ENCODE measurements at regions not wholly inside any gene's neighbourhood (a gene's known extent, or its start where the extent isn't known, plus 50 kb on each side); places are given as distances from the start of the nearest gene placed in this dataset.
"Not testable (repeated sequence)": the region's sequence is repeated elsewhere in the genome, so short reads cannot be mapped to it uniquely, and the experiment has no call there.

DNA sequence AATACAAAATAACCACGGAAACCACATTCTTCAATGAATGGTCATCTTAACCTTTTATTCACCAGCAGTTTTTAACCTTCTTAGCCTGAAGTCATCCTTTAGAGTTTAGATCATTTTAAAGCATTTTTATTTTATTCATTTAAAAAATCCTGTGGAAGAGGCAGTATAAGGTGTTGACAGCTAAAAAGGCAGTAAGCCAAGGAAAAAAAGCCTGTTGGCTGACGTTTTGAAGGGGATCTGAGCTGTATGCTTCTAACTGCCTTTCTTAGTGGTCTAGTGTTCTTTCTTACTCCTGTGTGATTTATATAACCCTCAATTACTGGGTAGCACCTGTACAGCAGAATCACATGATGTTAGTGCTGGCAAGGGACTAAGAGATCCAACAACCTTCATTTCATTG is 438.3 kb upstream of the SEL1L start:
- no peak for DNase-seq

- no peak for DNase-seq
Observed at GRCh38 chr14:81972601-81973000, 438.9 kb upstream of the SEL1L start.

DNA sequence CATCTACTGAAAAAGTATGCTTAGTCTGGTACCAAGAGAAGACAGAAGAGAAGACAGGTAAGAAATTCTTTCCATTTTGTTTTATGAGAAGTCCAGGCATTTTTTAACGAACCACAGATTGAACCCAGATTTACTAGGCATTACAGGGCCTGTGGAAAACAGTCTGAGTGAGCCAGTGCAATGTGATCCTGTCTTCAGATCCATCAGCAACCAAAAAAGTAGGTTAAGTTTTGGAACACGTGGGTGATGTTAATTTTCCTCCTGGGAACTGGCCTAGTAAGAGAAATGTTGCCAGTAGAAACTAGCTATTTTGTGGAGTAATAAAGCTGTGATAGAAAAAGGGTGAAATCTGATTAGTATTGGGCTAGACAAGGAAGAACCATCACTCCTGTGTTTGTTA is 440.9 kb upstream of the SEL1L start:
- no peak for DNase-seq

GRCh38 chr14:81980601-81981306 is 447.1 kb upstream of the SEL1L start:
- DNase-seq = no peak

- DNase-seq = no peak
Observed at GRCh38 chr14:81981307-81981675, 447.6 kb upstream of the SEL1L start.

- no peak for DNase-seq
Observed at GRCh38 chr14:81982046-81982445, 448.4 kb upstream of the SEL1L start.

DNA sequence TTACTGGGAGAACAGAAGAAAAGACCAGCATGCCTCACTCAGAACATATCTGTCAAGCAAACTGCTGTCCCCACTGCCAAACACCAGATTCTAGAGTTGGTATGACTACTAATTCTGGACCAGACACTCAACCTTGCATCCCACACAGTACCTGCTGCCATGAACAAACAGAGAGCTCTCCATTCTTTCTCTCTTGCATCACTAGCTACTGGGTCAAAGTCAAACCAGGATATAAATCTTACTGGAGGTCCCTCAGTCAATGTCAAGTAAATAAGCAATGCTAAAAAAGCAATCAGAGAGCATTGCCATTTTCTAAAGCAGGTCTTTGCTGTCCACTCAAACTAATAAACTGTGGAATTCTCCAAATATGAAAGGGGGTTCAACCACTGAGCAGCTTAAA is 452.4 kb upstream of the SEL1L start:
- DNase-seq = no peak

DNA sequence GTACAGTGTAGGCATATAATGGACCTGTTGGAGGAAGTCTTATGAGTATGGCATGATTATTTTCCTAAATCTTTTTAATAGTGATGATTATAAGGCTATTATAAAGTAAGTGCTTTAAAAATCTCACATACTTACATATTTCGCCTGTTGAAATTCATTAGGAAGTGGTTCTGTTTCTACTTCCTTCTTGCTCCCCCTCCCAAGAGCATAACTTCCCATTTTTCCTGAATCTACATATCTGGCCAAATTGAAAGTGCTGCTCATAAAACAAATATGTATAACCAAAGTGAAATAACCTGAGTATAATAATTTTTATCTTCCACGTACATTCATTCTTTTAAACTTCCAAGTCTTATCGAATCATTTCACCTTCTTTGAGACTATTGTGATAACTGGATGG is 455.6 kb upstream of the SEL1L start:
- no peak for DNase-seq

DNA sequence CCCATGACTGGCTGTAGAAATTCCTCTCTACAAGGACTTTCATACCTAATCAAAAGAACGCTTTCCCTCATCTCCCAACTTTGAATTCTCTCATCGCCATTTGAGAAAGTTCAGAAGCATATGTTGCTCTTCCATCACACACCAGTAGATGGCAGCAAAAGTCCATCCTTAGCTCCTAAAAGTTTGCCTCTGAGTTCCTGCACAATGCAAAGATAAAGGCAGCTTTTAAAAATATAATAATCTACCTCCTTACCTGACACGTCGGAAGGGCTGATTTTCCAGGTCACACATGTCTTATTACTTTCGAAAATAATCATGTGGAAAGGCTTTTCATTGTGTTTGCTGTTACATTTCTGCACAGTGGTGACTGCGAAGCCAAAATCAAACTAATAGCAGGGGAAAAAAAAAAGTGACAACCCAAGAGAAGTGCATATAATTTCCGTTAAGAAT is 456.7 kb upstream of the SEL1L start:
- peak; percentile 4 for DNase-seq

DNA sequence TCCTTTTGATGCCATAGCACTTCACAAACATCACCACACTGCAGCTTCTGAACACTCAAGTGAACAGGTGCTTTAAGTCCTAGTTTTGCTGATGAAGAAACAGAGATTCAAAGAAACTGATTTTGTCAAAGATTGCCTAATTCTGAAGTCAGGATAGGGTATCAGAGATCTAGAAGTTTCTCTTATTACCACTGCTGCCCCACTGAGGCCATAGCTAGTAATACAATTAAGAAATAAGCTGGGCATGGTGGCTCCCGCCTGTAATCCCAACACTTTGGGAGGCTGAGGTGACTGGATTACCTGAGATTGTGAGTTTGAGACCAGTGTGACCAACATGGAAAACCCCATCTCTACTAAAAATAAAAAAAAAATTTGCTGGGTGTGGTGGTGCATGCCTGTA is 458.3 kb upstream of the SEL1L start:
- no peak for DNase-seq

DNA sequence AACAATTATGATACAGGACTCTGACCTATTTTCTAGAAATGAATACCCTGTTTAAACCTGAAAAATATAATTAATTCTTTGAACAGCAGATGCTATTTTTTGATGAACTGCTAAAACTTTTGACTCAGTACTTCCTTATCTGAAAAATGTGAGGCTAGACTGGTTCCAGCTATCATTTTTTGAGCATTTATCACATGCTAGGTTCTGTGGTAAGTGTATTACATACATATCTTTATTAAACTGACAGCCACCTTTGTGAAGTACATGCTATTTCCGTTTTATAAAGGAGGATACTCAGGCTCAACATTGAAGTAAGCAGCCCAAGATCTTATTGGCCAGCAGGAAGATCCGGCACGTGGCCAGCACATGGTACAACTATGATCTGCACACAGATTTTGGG is 459.8 kb upstream of the SEL1L start:
- no peak for DNase-seq

- no peak for DNase-seq
Observed at GRCh38 chr14:82003426-82003825, 469.8 kb upstream of the SEL1L start.

- no peak for DNase-seq
Observed at GRCh38 chr14:82009076-82009475, 475.4 kb upstream of the SEL1L start.

GRCh38 chr14:82009993-82010392 is 476.3 kb upstream of the SEL1L start:
- no peak for DNase-seq

DNA sequence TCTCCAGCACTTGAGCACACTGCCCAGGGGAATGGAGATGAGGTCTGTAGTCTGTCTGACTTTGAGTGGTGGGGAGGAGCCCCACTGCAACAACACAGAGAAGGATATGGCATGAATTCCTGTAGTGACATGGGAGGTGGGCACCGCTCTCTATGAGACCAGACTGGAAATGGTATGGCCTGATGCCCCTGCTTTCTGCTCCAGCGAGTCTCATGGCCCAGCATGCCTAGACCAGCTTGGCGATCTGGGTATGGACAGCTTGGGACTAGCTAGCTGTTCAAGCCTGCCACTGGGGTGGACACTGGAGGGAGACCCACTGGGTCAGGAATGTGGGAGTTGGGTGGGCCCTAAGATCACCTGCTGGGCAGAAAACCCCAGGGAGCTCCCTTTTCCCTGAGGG is 477.8 kb upstream of the SEL1L start:
- no peak for DNase-seq

DNA sequence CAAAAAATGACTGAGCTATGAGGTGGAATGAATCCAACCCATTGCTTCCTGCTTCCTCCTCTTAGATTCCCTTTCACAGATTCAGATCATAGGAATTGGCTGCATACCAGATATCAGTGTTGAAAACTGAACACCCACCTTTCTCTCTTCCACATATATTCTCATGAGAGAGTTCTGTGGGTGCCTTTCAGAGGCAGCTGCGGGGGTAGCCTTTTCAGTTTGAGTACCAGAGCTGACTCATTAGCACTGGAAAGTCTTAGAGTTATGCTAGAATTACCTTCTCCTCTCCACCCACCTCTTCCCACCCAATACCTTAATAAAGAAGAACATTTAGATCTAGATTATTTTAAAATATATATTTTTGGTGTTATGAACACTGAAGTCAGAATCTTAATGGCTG is 495.4 kb upstream of the SEL1L start:
- no peak for DNase-seq

DNA sequence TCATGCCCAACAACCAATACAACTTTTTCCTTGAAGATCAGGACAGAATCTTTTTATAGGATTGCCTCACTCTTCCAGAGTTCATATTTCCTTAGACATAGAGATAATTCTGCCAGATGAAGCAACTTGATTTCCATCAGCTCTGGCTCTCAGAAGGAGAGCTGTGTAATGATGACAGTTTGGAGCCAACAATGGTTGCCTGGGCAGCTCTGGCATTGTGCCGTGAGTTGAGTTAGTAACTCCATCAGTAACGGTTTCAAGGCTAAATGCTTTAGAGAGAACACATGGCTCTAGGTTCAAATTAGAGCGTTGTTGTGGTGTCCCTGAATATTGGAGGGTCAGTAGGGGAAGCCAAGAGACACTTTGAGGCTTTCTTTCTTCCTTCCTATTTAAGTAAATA is 501.7 kb upstream of the SEL1L start:
- no peak for DNase-seq

- DNase-seq = not testable (repeated sequence)
Observed at GRCh38 chr14:82038066-82038465, 504.4 kb upstream of the SEL1L start.

DNA sequence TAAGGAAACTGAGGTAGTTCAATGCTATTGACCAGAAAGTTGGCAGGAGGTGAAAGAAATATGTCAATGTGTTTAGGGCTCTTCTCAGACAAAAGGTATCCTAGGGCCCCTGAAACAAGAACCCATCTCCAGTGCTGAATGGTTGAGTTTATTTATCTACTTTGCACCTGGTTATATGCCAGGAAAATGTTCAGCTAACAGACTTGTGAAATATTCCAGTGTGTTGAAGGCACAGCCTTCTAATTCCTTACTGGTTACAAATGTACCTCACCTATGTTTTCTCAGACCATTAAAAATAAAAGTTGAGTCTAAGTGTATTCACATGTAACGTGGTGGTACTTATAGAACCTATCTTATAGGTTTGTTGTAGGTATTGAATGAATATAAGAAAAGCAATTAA is 511.7 kb upstream of the SEL1L start:
- no peak for DNase-seq

DNA sequence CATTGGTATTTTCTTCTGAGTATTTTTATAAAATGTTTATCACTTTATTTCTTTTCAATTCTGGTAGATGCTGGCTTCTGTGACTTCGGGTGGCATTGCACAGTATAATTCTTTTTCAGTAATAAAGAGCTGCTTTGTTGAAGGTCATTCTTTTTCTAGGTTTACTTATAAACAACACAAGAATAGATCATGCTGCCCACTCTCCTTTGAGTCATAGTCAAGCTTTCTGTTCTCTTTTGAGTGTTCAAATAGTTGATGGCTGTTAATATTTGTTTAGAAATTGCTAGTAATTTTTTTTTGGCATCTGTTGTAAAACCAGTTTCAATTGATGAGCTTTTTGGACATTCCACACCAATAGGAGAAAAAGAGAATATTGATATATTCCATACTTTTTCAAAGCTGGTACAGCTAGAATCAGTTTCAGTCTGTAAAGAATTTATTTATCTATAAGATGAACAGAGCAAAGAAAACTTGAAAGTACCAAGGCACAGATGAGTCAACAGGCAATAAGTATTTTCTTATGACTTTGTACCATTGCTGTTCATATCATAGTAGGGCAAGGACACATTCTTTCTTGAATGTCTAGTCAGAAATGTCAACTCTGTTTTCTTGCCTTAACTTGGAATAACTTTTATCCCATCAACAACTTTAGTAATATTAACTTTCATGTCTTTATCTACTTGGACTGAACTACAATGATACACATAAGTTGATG is 513.0 kb upstream of the SEL1L start:
- no peak for DNase-seq

DNA sequence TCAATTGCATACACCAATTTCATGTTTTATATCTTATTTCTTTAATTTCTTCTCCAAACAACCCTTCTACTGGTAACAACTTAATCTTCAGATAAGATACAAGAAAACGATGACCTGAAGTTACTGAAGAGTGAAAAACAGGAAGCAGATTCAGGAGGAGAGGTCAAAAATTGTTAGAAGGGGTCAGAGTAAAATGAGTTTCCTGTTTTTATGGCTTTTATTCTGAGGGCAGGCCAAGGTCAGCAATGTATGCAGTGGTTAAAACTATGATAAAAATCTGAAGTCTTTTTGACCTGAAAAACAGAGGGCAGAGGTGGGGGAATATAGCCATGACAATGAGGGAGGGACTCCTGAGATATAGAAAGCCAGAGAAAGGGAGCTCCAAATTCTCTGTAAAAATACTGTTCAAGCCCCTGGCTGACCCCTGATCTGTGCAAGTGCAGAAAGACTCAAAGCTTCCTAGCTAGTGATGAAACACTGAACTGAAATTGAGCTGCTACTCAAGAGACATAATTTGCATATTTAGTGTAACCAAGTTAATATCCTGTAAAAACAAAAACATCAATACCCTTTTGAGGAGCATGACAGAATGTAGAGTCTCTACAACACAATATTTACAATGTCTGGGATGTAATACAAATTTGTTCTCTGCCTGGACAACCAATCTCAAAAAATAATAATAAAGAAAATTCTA is 514.3 kb upstream of the SEL1L start:
- DNase-seq = no peak

- no peak for DNase-seq
Observed at GRCh38 chr14:82052778-82053177, 519.1 kb upstream of the SEL1L start.

GRCh38 chr14:82055515-82056115 is 522.0 kb upstream of the SEL1L start:
- no peak for DNase-seq

DNA sequence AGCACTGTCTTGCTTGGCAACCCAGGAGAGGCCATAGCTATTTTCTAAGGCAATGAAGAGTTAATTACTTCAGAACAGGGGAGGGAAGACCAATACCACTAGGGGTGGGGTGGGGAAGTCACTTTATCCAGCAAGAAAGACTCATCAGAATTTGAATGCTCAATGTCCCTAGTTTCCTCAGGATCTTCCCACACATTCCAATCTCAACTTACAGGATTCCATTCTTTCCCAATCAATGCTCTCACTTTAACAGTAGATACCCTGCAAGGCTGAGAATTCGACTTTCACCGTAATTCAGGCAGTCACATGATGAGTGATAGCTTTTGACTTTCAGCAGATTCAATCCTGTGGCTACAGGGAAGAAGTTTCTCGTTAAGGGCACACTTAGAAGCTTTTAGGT is 526.6 kb upstream of the SEL1L start:
- DNase-seq = no peak
